Erythroblast (primary cell): ENCODE measurements at regions not wholly inside any gene's neighbourhood (a gene's known extent, or its start where the extent isn't known, plus 50 kb on each side); places are given as distances from the start of the nearest gene placed in this dataset.
A peak's percentile ranks its signal among the peaks of the same experiment; 100 is the strongest.

ENCODE experiments used
- DNase-seq, 2 experiments: peaks; one replicate each; lab custom pipeline; 2025; lab: John Stamatoyannopoulos, UW
- GATA1 ChIP-seq: IDR thresholded peaks from 2 replicates; pipeline ENCODE4 v1.6.1; 2011; ENCODE audit warnings: low read depth, mild to moderate bottlenecking, control low read depth, low read length, moderate library complexity
- POLR2A ChIP-seq: IDR thresholded peaks from 2 replicates; pipeline ENCODE4 v1.6.1; 2011; ENCODE audit warnings: mild to moderate bottlenecking, low read length

- peak in 1 of 2 experiments; percentile 15 for DNase-seq
- TF ChIP-seq GATA1 (no peak), POLR2A (no peak)
Observed at GRCh38 chr7:50869108-50869725, 86.5 kb upstream of the GRB10 start.

- TF ChIP-seq POLR2A = no peak
- no peak for TF ChIP-seq GATA1
- no peak for DNase-seq
Observed at GRCh38 chr7:50868426-50869100, 85.9 kb upstream of the GRB10 start.

- TF ChIP-seq POLR2A (no peak), GATA1 (no peak)
- DNase-seq = no peak
Observed at GRCh38 chr7:50867034-50867356, 84.3 kb upstream of the GRB10 start.

GRCh38 chr7:50866343-50867033 is 83.8 kb upstream of the GRB10 start:
- TF ChIP-seq POLR2A (no peak), GATA1 (no peak)
- no peak for DNase-seq

GRCh38 chr7:50865450-50865849 is 82.8 kb upstream of the GRB10 start:
- no peak for DNase-seq
- TF ChIP-seq POLR2A = no peak
- no peak for TF ChIP-seq GATA1

GRCh38 chr7:50864694-50865093 is 82.0 kb upstream of the GRB10 start:
- TF ChIP-seq POLR2A (no peak), GATA1 (no peak)
- DNase-seq = no peak

- DNase-seq = no peak
- TF ChIP-seq GATA1 = no peak
- TF ChIP-seq POLR2A = no peak
Observed at GRCh38 chr7:50863053-50863452, 80.4 kb upstream of the GRB10 start.

- DNase-seq = no peak
- no peak for TF ChIP-seq GATA1
- no peak for TF ChIP-seq POLR2A
Observed at GRCh38 chr7:50862302-50862701, 79.6 kb upstream of the GRB10 start.

GRCh38 chr7:50860598-50860997 is 77.9 kb upstream of the GRB10 start:
- TF ChIP-seq GATA1 = no peak
- no peak for TF ChIP-seq POLR2A
- DNase-seq = no peak

- no peak for DNase-seq
- TF ChIP-seq POLR2A = no peak
- TF ChIP-seq GATA1 = no peak
Observed at GRCh38 chr7:50860174-50860573, 77.5 kb upstream of the GRB10 start.

- TF ChIP-seq POLR2A = no peak
- TF ChIP-seq GATA1 = no peak
- DNase-seq = no peak
Observed at GRCh38 chr7:50858528-50859245, 76.0 kb upstream of the GRB10 start.

- no peak for DNase-seq
Observed at GRCh38 chr7:50857804-50858489, 75.3 kb upstream of the GRB10 start.

GRCh38 chr7:50856806-50857205 is 74.1 kb upstream of the GRB10 start:
- no peak for DNase-seq
- TF ChIP-seq GATA1 (no peak), POLR2A (no peak)

More at GRCh38 chr7:50857804-50858489, 75.3 kb upstream of the GRB10 start:
- TF ChIP-seq GATA1 = no peak
- TF ChIP-seq POLR2A = no peak

- no peak for TF ChIP-seq GATA1
- no peak for TF ChIP-seq POLR2A
- no peak for DNase-seq
Observed at GRCh38 chr7:50856231-50856630, 73.5 kb upstream of the GRB10 start.
